Mammary epithelial cell (primary cell): ENCODE measurements at regions not wholly inside any gene's neighbourhood (a gene's known extent, or its start where the extent isn't known, plus 50 kb on each side); places are given as distances from the start of the nearest gene placed in this dataset.

ENCODE experiments used
- CTCF ChIP-seq, 2 donors: IDR thresholded peaks in 1 of 2; conservative IDR thresholded peaks in 1 of 2; 2 replicates each; pipeline ENCODE4 v1.5.1; 2011 to 2012; ENCODE audit warnings: inconsistent platforms in 2 of 2, low read length in 2 of 2, mild to moderate bottlenecking in 2 of 2, control low read depth in 1 of 2, low read depth in 1 of 2; ENCODE audit not compliant: insufficient read depth in 1 of 2; ENCODE audit errors: extremely low read depth in 1 of 2
- EZH2 ChIP-seq: IDR thresholded peaks from 2 replicates; pipeline ENCODE4 v1.6.1; 2012; ENCODE audit warnings: low read length, inconsistent platforms, borderline replicate concordance

GRCh38 chr3:168884353-168884903 lies 779.1 kb downstream of the MECOM start:
- TF ChIP-seq CTCF (conservative IDR thresholded peaks at IDR 0.05 in 1 of 2, IDR thresholded peaks at IDR 0.05 in 1 of 2; ENCODE audit: extremely low read depth in 1 of 2, insufficient read depth in 1 of 2, low read depth in 1 of 2, low read length in 2 of 2) (no peak), EZH2 (no peak)
